ENCODE measurements at regions not wholly inside any gene's neighbourhood (a gene's known extent, or its start where the extent isn't known, plus 50 kb on each side); places are given as distances from the start of the nearest gene placed in this dataset.

DNA sequence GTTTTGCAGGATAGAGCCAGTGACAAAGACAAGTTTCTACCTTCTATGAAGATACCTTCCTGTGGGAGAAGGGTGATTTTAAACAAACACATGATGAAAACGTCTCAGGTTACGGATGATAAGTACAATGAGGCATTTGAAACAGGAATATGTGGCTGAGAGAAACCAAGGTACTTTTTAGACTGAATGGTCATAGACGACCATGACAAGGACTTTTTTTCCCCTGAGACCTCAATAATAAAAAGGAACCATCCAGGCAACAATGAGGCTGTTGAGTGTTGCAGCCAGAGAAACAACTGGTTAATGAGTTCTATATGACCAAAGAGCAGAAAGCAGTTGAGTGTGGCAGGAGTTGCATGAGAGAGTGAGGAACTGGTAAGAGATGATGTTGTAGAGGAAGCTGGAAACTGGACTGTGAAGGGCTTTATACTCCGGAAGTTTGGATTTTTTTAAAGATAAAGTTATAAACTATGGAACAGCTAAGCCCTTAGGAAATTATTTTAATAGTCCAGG, 306.1 kb upstream of the CYRIA start:
- TF ChIP-seq, protein P1, sequence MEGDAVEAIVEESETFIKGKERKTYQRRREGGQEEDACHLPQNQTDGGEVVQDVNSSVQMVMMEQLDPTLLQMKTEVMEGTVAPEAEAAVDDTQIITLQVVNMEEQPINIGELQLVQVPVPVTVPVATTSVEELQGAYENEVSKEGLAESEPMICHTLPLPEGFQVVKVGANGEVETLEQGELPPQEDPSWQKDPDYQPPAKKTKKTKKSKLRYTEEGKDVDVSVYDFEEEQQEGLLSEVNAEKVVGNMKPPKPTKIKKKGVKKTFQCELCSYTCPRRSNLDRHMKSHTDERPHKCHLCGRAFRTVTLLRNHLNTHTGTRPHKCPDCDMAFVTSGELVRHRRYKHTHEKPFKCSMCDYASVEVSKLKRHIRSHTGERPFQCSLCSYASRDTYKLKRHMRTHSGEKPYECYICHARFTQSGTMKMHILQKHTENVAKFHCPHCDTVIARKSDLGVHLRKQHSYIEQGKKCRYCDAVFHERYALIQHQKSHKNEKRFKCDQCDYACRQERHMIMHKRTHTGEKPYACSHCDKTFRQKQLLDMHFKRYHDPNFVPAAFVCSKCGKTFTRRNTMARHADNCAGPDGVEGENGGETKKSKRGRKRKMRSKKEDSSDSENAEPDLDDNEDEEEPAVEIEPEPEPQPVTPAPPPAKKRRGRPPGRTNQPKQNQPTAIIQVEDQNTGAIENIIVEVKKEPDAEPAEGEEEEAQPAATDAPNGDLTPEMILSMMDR (IDR thresholded peaks at IDR 0.05; ENCODE audit: insufficient read depth, low read length, poor library complexity, severe bottlenecking) = no peak
- TF ChIP-seq EZH2phosphoT487 (conservative IDR thresholded peaks at IDR 0.05; ENCODE audit: low read length) = no peak

Data from SU-DHL-6 (cell line).